Activated T-cell treated with anti-CD3 and anti-CD28 coated beads, Interleukin-2, amount 50 U/mL, for 4 hours (primary cell): ENCODE measurements at regions not wholly inside any gene's neighbourhood (a gene's known extent, or its start where the extent isn't known, plus 50 kb on each side); places are given as distances from the start of the nearest gene placed in this dataset.

Experiments
- ATAC-seq, 2 donors: fragments of 200-7000 bp; cut with Tn5 transposase; one replicate each; pipeline ENCODE4 v1.10.0; 2021
- DNase-seq: peaks from one replicate; pipeline ENCODE4 v3.0.0-alpha.2; 2020
- H3K27me3 Mint-ChIP-seq: one replicate; pipeline ENCODE4 v1.8.0; 2021; ENCODE audit warnings: low read depth, mixed read lengths
- H3K36me3 Mint-ChIP-seq: one replicate; pipeline ENCODE4 v1.8.0; 2022; ENCODE audit warnings: mixed read lengths; ENCODE audit not compliant: insufficient read depth
- H3K4me1 Mint-ChIP-seq: one replicate; pipeline ENCODE4 v1.8.0; 2021; ENCODE audit warnings: low read depth, mixed read lengths
- H3K4me3 Mint-ChIP-seq: one replicate; pipeline ENCODE4 v1.8.0; 2021; ENCODE audit warnings: mild to moderate bottlenecking, moderate library complexity, mixed read lengths
- H3K9me3 Mint-ChIP-seq: one replicate; pipeline ENCODE4 v1.8.0; 2021; ENCODE audit warnings: mixed read lengths

GRCh38 chr1:103373991-103374390 is 151.5 kb upstream of the RNPC3 start:
- no peaks in the 10 kb centered on the region for H3K4me1 Mint-ChIP-seq
- H3K9me3 Mint-ChIP-seq: no peaks in the 10 kb centered on the region
- H3K36me3 Mint-ChIP-seq: no peaks in the 10 kb centered on the region
- no peak for DNase-seq
- ATAC-seq: no peak
- no peak overlapping the region for H3K4me3 Mint-ChIP-seq
- H3K27me3 Mint-ChIP-seq: no peaks in the 10 kb centered on the region

- no peak overlapping the region for H3K4me3 Mint-ChIP-seq
- H3K9me3 Mint-ChIP-seq: no peaks in the 10 kb centered on the region
- DNase-seq (no peak), ATAC-seq (no peak)
- no peaks in the 10 kb centered on the region for H3K4me1 Mint-ChIP-seq
- no peaks in the 10 kb centered on the region for H3K36me3 Mint-ChIP-seq
- no peaks in the 10 kb centered on the region for H3K27me3 Mint-ChIP-seq
Observed at GRCh38 chr1:103372866-103373265, 152.6 kb upstream of the RNPC3 start.

GRCh38 chr1:103371234-103371633 is 154.3 kb upstream of the RNPC3 start:
- H3K9me3 Mint-ChIP-seq: no peaks in the 10 kb centered on the region
- H3K27me3 Mint-ChIP-seq: no peaks in the 10 kb centered on the region
- no peak for DNase-seq
- no peaks in the 10 kb centered on the region for H3K36me3 Mint-ChIP-seq
- no peaks in the 10 kb centered on the region for H3K4me1 Mint-ChIP-seq
- no peak for ATAC-seq
- no peak overlapping the region for H3K4me3 Mint-ChIP-seq

- H3K27me3 Mint-ChIP-seq: no peaks in the 10 kb centered on the region
- no peaks in the 10 kb centered on the region for H3K4me1 Mint-ChIP-seq
- no peaks in the 10 kb centered on the region for H3K36me3 Mint-ChIP-seq
- no peak for ATAC-seq
- H3K4me3 Mint-ChIP-seq: no peak overlapping the region
- peaks cover 3% of the 10 kb centered on the region for H3K9me3 Mint-ChIP-seq
- no peak for DNase-seq
Observed at GRCh38 chr1:103367186-103367585, 158.3 kb upstream of the RNPC3 start.

GRCh38 chr1:103365860-103366569 is 159.5 kb upstream of the RNPC3 start:
- H3K36me3 Mint-ChIP-seq: no peaks in the 10 kb centered on the region
- no peak overlapping the region for H3K4me3 Mint-ChIP-seq
- ATAC-seq: no peak
- H3K27me3 Mint-ChIP-seq: no peaks in the 10 kb centered on the region
- no peaks in the 10 kb centered on the region for H3K4me1 Mint-ChIP-seq
- DNase-seq: no peak
- H3K9me3 Mint-ChIP-seq: peaks cover 3% of the 10 kb centered on the region

GRCh38 chr1:103363008-103363365 is 162.5 kb upstream of the RNPC3 start:
- no peak for ATAC-seq

GRCh38 chr1:103362348-103363007 is 163.0 kb upstream of the RNPC3 start:
- no peaks in the 10 kb centered on the region for H3K27me3 Mint-ChIP-seq
- no peak overlapping the region for H3K4me3 Mint-ChIP-seq
- peaks cover 3% of the 10 kb centered on the region for H3K9me3 Mint-ChIP-seq
- H3K4me1 Mint-ChIP-seq: no peaks in the 10 kb centered on the region
- DNase-seq: no peak
- ATAC-seq: no peak
- H3K36me3 Mint-ChIP-seq: no peaks in the 10 kb centered on the region

More at GRCh38 chr1:103363008-103363365, 162.5 kb upstream of the RNPC3 start:
- no peaks in the 10 kb centered on the region for H3K27me3 Mint-ChIP-seq
- peaks cover 3% of the 10 kb centered on the region for H3K9me3 Mint-ChIP-seq
- no peak overlapping the region for H3K4me3 Mint-ChIP-seq
- H3K36me3 Mint-ChIP-seq: no peaks in the 10 kb centered on the region
- no peaks in the 10 kb centered on the region for H3K4me1 Mint-ChIP-seq
- DNase-seq: no peak

- Mint-ChIP-seq H3K9me3 (peaks cover 6% of the 10 kb centered on the region), H3K27me3 (no peaks in the 10 kb centered on the region), H3K36me3 (no peaks in the 10 kb centered on the region), H3K4me1 (no peaks in the 10 kb centered on the region), H3K4me3 (no peak overlapping the region)
- DNase-seq (no peak), ATAC-seq (no peak)
Observed at GRCh38 chr1:103353391-103353790, 172.1 kb upstream of the RNPC3 start.

GRCh38 chr1:103348136-103348535 is 177.4 kb upstream of the RNPC3 start:
- ATAC-seq (no peak), DNase-seq (no peak)
- Mint-ChIP-seq H3K4me3 (no peak overlapping the region), H3K27me3 (no peaks in the 10 kb centered on the region), H3K4me1 (no peaks in the 10 kb centered on the region), H3K36me3 (no peaks in the 10 kb centered on the region), H3K9me3 (peaks cover 3% of the 10 kb centered on the region)

- Mint-ChIP-seq H3K9me3 (no peaks in the 10 kb centered on the region), H3K4me3 (no peak overlapping the region), H3K27me3 (no peaks in the 10 kb centered on the region), H3K4me1 (no peaks in the 10 kb centered on the region), H3K36me3 (no peaks in the 10 kb centered on the region)
- DNase-seq (no peak), ATAC-seq (no peak)
Observed at GRCh38 chr1:103344930-103345329, 180.6 kb upstream of the RNPC3 start.

GRCh38 chr1:103341377-103341880 is 184.1 kb upstream of the RNPC3 start:
- no peaks in the 10 kb centered on the region for H3K9me3 Mint-ChIP-seq
- H3K4me1 Mint-ChIP-seq: no peaks in the 10 kb centered on the region
- H3K27me3 Mint-ChIP-seq: no peaks in the 10 kb centered on the region
- no peaks in the 10 kb centered on the region for H3K36me3 Mint-ChIP-seq
- ATAC-seq (no peak), DNase-seq (no peak)
- H3K4me3 Mint-ChIP-seq: no peak overlapping the region

GRCh38 chr1:103337779-103338178 is 187.7 kb upstream of the RNPC3 start:
- H3K9me3 Mint-ChIP-seq: no peaks in the 10 kb centered on the region
- H3K27me3 Mint-ChIP-seq: no peaks in the 10 kb centered on the region
- no peak overlapping the region for H3K4me3 Mint-ChIP-seq
- no peaks in the 10 kb centered on the region for H3K4me1 Mint-ChIP-seq
- DNase-seq: no peak
- no peak for ATAC-seq
- no peaks in the 10 kb centered on the region for H3K36me3 Mint-ChIP-seq

- no peak overlapping the region for H3K4me3 Mint-ChIP-seq
- H3K27me3 Mint-ChIP-seq: no peaks in the 10 kb centered on the region
- H3K4me1 Mint-ChIP-seq: no peaks in the 10 kb centered on the region
- no peaks in the 10 kb centered on the region for H3K36me3 Mint-ChIP-seq
- ATAC-seq: no peak
- no peak for DNase-seq
- H3K9me3 Mint-ChIP-seq: no peaks in the 10 kb centered on the region
Observed at GRCh38 chr1:103336408-103336807, 189.1 kb upstream of the RNPC3 start.

- no peaks in the 10 kb centered on the region for H3K9me3 Mint-ChIP-seq
- ATAC-seq: no peak
- no peak for DNase-seq
- no peak overlapping the region for H3K4me3 Mint-ChIP-seq
- no peaks in the 10 kb centered on the region for H3K27me3 Mint-ChIP-seq
- no peaks in the 10 kb centered on the region for H3K4me1 Mint-ChIP-seq
- H3K36me3 Mint-ChIP-seq: no peaks in the 10 kb centered on the region
Observed at GRCh38 chr1:103333141-103333540, 192.4 kb upstream of the RNPC3 start.

- Mint-ChIP-seq H3K27me3 (no peaks in the 10 kb centered on the region), H3K4me3 (no peak overlapping the region), H3K4me1 (no peaks in the 10 kb centered on the region), H3K36me3 (no peaks in the 10 kb centered on the region), H3K9me3 (peaks cover 10% of the 10 kb centered on the region)
- no peak for DNase-seq
- no peak for ATAC-seq
Observed at GRCh38 chr1:103327054-103327719, 198.3 kb upstream of the RNPC3 start.
